ENCODE measurements at regions not wholly inside any gene's neighbourhood (a gene's known extent, or its start where the extent isn't known, plus 50 kb on each side); places are given as distances from the start of the nearest gene placed in this dataset.

GRCh38 chr18:48488388-48488850 is 50.4 kb upstream of the CTIF start:
- TF ChIP-seq CTCF (IDR thresholded peaks at IDR 0.05) (no peak), POLR2A (IDR thresholded peaks at IDR 0.05) (no peak)

Data from thyroid gland (tissue), 4 donors.